ENCODE measurements at regions not wholly inside any gene's neighbourhood (a gene's known extent, or its start where the extent isn't known, plus 50 kb on each side); places are given as distances from the start of the nearest gene placed in this dataset.
"Not testable (repeated sequence)": the region's sequence is repeated elsewhere in the genome, so short reads cannot be mapped to it uniquely, and the experiment has no call there.

DNA sequence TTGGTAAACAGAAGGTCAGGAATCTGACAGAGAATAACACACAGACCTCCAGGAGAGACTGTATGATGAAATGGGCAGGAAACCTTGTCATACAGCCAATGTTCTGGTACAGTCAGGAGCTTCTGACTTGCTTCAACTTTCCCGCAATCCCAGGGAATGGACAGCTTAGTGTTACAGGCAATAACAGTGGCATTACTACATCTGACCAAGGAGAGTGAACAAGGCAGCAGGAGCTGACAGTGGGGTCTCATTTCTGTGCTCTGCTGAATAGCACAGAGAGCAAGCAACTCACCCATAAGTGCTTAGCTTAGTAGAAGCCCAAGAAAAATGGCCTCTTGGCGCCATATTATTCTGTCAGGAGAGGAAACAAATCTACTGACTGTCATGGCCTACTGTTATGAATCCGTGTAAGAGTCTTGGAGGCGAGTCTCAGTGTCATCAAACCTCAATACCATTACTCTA is 186.2 kb upstream of the MTPN start:
- FAIRE-seq, result no peak

GRCh38 chr7:136150311-136150710 is 173.2 kb upstream of the MTPN start:
- FAIRE-seq, result no peak

DNA sequence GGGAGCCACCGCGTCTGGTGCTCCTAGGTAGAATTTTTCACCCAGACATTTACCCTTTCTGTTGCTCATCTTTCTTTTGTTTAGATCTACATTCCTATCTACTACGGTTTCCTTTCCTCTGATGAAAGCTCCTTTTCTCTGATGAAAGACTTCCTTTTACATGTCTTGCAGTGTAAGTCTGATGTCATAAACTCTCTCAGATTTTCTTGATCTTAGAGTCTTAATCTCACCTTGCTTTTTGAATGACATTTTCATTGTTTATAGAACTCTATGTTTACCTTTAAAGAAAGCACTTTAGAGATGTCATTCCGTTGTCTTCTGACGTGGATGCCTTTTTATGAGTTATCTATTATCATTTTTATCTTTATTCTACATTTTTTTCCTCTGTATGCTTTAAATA is 171.8 kb upstream of the MTPN start:
- FAIRE-seq, result no peak

- FAIRE-seq, result no peak
These were observed 169.8 kb upstream of the MTPN start for GRCh38 chr7:136146925-136147324.

DNA sequence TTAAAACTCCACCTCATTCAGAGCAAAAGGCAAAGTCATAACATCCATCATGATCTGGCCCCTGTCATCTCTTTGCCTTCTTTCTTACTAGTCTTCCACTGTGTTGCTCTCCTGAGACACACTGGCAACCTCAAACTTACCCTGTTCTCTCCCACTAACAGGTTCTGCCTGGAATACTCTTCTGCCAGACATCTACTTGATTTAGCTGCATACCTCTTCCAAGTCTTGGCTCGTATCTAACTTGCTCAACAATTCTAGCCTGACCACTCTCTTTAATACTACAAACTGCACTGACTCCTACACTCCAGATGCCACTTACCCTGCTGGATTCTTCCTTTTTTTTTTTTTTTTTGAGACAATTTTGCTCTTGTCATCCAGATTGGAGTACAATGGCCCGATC is 167.0 kb upstream of the MTPN start:
- no peak for FAIRE-seq

GRCh38 chr7:136143271-136143670 is 166.1 kb upstream of the MTPN start:
- FAIRE-seq, result no peak

DNA sequence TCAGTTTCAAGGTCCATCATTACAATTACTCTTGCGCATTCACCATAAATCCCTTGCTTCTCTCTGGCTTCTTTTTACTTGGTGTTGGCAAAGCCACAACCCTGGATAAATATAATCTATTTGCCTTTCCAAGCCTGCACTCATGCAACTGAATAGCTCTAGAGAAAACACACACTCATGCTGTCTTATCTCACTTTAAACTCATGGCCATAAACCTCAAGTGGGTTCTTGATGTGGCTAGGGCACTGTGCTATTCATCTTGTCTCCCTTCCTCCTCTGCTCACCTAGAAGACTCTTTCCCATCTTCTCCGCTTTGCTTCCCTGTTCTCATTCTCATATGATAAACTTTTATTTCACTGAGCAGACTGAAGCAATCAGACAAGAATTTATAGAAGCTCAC is 165.4 kb upstream of the MTPN start:
- FAIRE-seq, result no peak

GRCh38 chr7:136140469-136140868 is 163.3 kb upstream of the MTPN start:
- FAIRE-seq, result no peak

DNA sequence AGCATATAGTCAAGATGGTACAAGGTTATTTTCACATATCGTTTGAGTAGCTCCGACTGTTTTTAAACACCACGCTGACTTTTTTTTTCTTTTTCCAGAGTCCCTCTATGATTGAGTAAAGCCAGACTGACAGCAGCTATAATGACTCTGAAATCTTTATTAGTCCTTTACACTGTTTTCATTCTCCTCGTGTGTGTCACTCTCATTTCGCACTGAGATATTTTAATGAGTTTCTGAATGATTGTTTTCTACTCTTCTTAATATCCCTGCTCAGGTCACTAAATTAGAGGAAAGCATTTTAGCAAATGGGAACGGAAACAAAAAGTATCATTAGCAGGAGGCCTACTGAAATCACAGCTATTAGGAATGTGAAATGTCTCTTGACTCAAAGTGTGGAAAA is 162.3 kb upstream of the MTPN start:
- no peak for FAIRE-seq

DNA sequence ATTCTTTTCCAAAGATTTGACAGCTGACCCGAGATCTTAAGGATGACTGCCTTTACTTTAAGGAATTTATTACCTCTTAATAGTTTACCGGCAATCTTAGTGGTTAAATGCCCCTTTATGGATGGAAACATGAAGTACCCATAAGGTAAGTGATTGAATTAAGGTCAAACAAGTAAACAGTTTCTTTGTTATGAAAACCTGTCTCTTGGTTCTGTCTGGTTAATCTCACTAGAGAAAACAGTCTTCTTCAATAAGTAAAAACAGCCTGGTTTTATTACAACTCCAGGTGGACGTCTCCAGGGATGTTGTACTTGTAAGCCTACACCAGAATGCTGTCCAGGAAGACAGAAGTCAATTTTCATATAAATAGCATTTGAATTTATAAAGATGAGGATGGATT is 161.8 kb upstream of the MTPN start:
- no peak for FAIRE-seq

- FAIRE-seq, result no peak
These were observed 159.8 kb upstream of the MTPN start for GRCh38 chr7:136136906-136137454.

- no peak for FAIRE-seq
These were observed 157.3 kb upstream of the MTPN start for GRCh38 chr7:136134503-136134902.

DNA sequence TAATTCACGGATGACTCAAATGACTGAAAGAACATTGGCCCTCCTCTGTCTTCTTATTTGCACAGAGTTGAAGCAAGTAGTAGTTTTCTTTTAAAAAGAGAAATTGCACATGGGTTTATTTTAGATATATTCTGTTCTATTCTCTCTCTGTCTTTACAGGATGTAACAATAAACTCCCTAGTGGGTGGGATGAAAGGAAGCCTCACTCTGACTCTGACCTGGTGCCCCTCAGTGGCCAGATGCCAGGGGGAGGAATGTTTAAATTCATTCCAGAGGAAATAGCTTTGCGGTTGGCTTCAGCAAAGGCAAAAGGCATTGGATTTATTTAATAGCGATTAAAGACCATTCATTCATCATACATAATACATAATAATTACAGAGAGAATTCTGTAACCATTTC is 156.4 kb upstream of the MTPN start:
- FAIRE-seq, result no peak

DNA sequence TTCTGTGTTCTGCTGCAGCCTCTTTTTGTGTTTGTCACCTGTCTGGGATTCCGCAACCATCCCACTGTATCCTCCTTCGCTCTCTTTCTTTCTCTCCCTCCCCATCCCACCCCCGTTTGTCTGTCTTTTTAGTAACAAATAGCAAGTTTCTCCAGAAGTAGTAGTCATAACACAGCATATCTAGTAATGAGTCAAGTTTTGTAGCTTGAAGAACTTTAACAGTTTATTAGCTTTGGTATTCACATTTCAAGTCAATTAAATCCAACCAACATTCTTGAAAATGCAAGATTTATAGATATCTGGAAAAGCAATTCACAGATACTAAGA is 154.1 kb upstream of the MTPN start:
- no peak for FAIRE-seq

- no peak for FAIRE-seq
These were observed 153.5 kb upstream of the MTPN start for GRCh38 chr7:136130511-136131303.

GRCh38 chr7:136128050-136128449 is 150.9 kb upstream of the MTPN start:
- FAIRE-seq, result no peak

DNA sequence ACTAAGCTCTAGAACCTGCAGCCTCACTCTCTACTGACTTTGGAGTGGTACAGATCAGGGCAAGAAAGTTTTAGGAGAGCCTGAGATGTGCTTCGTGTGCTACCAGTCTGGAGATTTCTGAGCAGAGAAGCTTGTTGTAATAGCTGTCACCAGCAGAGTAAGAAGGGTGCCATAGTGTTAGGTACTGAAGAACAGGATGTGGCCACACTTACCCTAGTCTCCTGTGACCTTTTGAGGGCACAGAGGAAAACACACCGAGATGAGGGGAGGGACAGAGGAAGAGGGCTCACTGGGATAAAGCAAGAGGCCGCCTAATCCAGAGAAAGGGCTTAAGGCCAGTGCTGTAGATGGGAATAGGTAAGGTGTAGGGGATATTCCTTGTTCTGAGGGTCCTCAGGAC is 146.2 kb upstream of the MTPN start:
- FAIRE-seq, result no peak

GRCh38 chr7:136122026-136122425 is 144.9 kb upstream of the MTPN start:
- no peak for FAIRE-seq

GRCh38 chr7:136117539-136117938 is 140.4 kb upstream of the MTPN start:
- no peak for FAIRE-seq

DNA sequence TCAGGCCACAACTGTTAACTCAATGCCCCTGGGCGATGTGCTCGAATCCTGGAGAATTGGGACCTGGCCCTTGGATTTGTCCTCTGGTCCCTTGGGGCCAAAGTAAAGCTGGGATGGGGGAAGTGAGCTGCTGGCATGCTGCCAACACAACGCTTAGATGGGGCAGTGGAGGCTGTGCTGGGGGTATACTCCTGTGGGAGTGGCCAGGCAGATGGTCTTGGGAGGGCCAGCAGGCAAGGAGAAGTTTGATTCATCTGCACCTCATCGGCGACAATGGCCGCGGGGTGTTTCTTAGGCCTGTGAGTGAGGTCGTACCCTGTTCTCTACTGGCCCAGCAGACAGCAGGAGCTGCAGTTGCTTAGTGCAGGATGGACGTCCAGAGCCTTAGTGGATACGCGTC is 139.0 kb upstream of the MTPN start:
- FAIRE-seq, result no peak

- no peak for FAIRE-seq
These were observed 138.0 kb upstream of the MTPN start for GRCh38 chr7:136114966-136115762.

DNA sequence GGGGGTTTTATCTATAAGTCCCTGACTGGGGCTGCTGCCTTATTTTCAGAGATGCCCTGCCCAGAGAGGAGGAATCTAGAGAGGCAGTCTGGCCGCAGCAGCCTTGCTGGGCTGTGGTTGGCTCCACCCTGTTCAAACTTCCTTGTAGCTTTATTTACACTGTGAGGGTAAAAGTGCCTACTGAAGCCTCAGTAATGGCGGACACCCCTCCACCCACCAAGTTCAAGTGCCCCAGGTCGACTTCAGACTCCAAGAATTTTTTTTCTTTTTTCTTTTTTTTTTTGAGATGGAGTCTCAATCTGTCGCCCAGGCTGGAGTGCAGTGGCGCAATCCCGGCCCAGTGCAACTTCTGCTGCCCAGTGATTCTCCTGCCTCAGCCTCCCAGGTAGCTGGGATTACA is 137.3 kb upstream of the MTPN start:
- not testable (repeated sequence) for FAIRE-seq

- FAIRE-seq, result not testable (repeated sequence)
These were observed 131.9 kb upstream of the MTPN start for GRCh38 chr7:136109037-136109436.

DNA sequence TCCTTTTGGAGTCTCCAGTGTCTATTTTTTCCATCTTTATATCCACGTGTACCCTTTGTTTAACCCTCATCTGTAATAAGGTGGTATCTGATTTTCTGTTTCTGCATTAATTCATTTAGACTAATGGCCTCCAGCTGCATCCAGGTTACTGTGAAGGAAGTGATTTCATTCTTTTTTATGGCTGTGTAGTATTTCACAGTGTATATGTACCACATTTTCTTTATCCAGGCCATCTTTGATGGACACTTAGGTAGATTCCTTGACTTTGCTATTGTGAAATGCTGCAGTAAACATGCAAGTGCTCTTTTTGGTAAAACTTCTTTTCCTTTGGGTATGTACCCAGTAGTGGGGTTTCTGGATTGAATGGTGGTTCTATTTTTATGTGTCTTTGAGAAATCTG is 128.0 kb upstream of the MTPN start:
- no peak for FAIRE-seq

Measured in A204.1 (cell line).